AG10803 (cell line): ENCODE measurements at regions not wholly inside any gene's neighbourhood (a gene's known extent, or its start where the extent isn't known, plus 50 kb on each side); places are given as distances from the start of the nearest gene placed in this dataset.

Experiments used
- DNase-seq: peaks from one replicate; pipeline ENCODE4 v3.0.0; 2010; ENCODE audit warnings: low read depth
- H3K4me3 ChIP-seq: 2 replicates; pipeline ENCODE4 v1.5.1; 2011; ENCODE audit warnings: mild to moderate bottlenecking, low read length, control low read depth
- CTCF ChIP-seq: conservative IDR thresholded peaks from 2 replicates; pipeline ENCODE4 v1.5.1; 2011; ENCODE audit warnings: mild to moderate bottlenecking, low read length, control low read depth, inconsistent platforms

- DNase-seq: no peak
- H3K4me3 ChIP-seq: no peak overlapping the region
- no peak for TF ChIP-seq CTCF
Observed at GRCh38 chr22:49597428-49598039, 230.1 kb downstream of the BRD1 start.

- no peak for TF ChIP-seq CTCF
- no peak for DNase-seq
- no peak overlapping the region for H3K4me3 ChIP-seq
Observed at GRCh38 chr22:49595465-49596078, 232.1 kb downstream of the BRD1 start.

GRCh38 chr22:49594078-49594477 lies 233.6 kb downstream of the BRD1 start:
- TF ChIP-seq CTCF: no peak
- H3K4me3 ChIP-seq: no peak overlapping the region
- no peak for DNase-seq

GRCh38 chr22:49593509-49593908 lies 234.2 kb downstream of the BRD1 start:
- no peak overlapping the region for H3K4me3 ChIP-seq
- DNase-seq: no peak
- TF ChIP-seq CTCF: no peak

GRCh38 chr22:49592780-49593501 lies 234.7 kb downstream of the BRD1 start:
- DNase-seq: no peak
- no peak overlapping the region for H3K4me3 ChIP-seq
- no peak for TF ChIP-seq CTCF

- no peak for TF ChIP-seq CTCF
- H3K4me3 ChIP-seq: no peak overlapping the region
- no peak for DNase-seq
Observed at GRCh38 chr22:49590851-49591445, 236.7 kb downstream of the BRD1 start.
